ENCODE measurements at regions not wholly inside any gene's neighbourhood (a gene's known extent, or its start where the extent isn't known, plus 50 kb on each side); places are given as distances from the start of the nearest gene placed in this dataset.

DNA sequence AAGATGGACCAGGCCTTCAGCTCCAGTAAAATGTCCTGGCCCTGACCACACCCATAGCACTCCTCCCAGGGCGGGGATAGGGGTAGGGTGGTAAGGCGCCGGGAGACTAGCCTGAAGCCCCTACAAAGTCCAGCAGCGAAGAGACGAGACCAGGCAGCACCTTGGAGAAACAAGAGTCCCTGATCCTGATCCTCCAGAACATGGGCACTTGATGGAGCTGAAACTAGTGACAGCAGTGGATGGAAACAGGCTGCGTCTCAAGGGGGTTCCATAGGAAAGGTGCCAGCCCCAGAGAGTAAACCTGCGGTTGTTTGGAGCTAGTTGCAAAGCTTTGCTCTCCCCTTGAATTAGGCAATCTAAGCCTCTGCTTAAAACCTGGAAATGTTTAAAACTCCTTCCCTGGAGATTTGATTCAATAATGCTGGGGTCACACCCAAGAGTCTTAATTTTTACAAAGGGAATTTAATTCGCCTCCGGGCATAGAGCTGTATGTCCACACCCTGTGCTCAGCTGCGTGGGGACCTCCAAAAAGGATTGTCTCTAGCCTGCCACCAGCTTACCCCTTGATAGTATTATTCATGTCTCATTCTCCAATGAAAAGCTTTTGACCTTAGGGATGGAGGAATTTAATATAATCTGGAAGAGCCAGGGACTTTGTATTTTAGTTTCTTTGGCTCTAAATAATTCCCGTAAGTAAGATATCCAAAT is 258.6 kb downstream of the PMP22 start:
- Histone ChIP-seq H3K79me2 (ENCODE audit: control insufficient read depth, insufficient read depth, low read length) (no peaks in the 10 kb centered on the region), H3K36me3 (ENCODE audit: control insufficient read depth, insufficient read depth, low read length) (no peaks in the 10 kb centered on the region), H3K4ac (ENCODE audit: low read depth, low read length) (no peak overlapping the region), H3K56ac (ENCODE audit: low read length) (no peak overlapping the region), H3K4me3 (ENCODE audit: low read length) (no peak overlapping the region), H3K4me1 (ENCODE audit: control insufficient read depth, low read depth, low read length) (no peaks in the 10 kb centered on the region), H4K5ac (ENCODE audit: low read length) (no peak overlapping the region), H2BK120ac (ENCODE audit: low read depth, low read length) (no peak overlapping the region), H4K8ac (ENCODE audit: low read depth, low read length) (no peak overlapping the region), H3K27ac (ENCODE audit: low read depth, low read length) (no peak overlapping the region), H3K23ac (ENCODE audit: low read length) (no peak overlapping the region), H3K27me3 (ENCODE audit: insufficient read depth, low read length, poor library complexity) (no peaks in the 10 kb centered on the region), H3K9ac (ENCODE audit: low read length) (no peak overlapping the region), H3K79me1 (ENCODE audit: low read length) (no peaks in the 10 kb centered on the region), H2BK5ac (ENCODE audit: low read length) (no peak overlapping the region), H2AK5ac (ENCODE audit: low read length) (no peak overlapping the region), H2BK15ac (replicated peaks; ENCODE audit: low read depth) (no peak overlapping the region), H3K18ac (ENCODE audit: low read length) (no peak overlapping the region), H3K4me2 (ENCODE audit: low read length) (no peak overlapping the region)
- no CpG with 5 or more reads among the region's 11 CpGs for WGBS (ENCODE audit: extremely low coverage, insufficient coverage, low lambda C conversion rate)
- no peak for DNase-seq

DNA sequence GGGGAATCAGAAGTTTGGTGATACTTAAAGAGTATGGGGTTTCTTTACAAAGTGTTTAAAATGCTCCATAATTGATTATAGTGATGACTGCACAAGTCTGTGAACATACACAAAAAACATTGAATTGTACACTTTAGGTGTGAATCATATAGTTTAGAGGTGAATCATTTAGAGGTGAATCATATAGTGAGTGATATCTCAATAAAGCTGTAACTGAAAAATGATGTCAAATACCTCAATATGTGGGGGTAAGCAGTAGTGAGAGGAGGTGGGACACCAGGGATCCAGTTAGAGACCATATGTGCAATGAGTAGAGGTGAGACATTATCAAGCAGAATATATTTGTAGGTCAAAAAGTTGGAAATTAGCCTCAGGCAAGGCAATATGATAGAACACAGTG is 264.5 kb downstream of the PMP22 start:
- no peak overlapping the region for H3K9ac ChIP-seq (ENCODE audit: low read length)
- H2BK15ac ChIP-seq (replicated peaks; ENCODE audit: low read depth), result no peak overlapping the region
- no peak for DNase-seq
- H4K8ac ChIP-seq (ENCODE audit: low read depth, low read length), result no peak overlapping the region
- no peak overlapping the region for H4K5ac ChIP-seq (ENCODE audit: low read length)
- no peak overlapping the region for H2BK120ac ChIP-seq (ENCODE audit: low read depth, low read length)
- H3K18ac ChIP-seq (ENCODE audit: low read length), result no peak overlapping the region
- no peak overlapping the region for H3K4me2 ChIP-seq (ENCODE audit: low read length)
- no peaks in the 10 kb centered on the region for H3K27me3 ChIP-seq (ENCODE audit: insufficient read depth, low read length, poor library complexity)
- H3K56ac ChIP-seq (ENCODE audit: low read length), result no peak overlapping the region
- H3K27ac ChIP-seq (ENCODE audit: low read depth, low read length), result no peak overlapping the region
- H3K4me1 ChIP-seq (ENCODE audit: control insufficient read depth, low read depth, low read length), result no peaks in the 10 kb centered on the region
- H3K79me1 ChIP-seq (ENCODE audit: low read length), result no peaks in the 10 kb centered on the region
- H3K79me2 ChIP-seq (ENCODE audit: control insufficient read depth, insufficient read depth, low read length), result no peaks in the 10 kb centered on the region
- H3K4ac ChIP-seq (ENCODE audit: low read depth, low read length), result no peak overlapping the region
- H3K4me3 ChIP-seq (ENCODE audit: low read length), result no peak overlapping the region
- no peak overlapping the region for H3K23ac ChIP-seq (ENCODE audit: low read length)
- no peaks in the 10 kb centered on the region for H3K36me3 ChIP-seq (ENCODE audit: control insufficient read depth, insufficient read depth, low read length)
- H2AK5ac ChIP-seq (ENCODE audit: low read length), result no peak overlapping the region
- no peak overlapping the region for H2BK5ac ChIP-seq (ENCODE audit: low read length)

DNA sequence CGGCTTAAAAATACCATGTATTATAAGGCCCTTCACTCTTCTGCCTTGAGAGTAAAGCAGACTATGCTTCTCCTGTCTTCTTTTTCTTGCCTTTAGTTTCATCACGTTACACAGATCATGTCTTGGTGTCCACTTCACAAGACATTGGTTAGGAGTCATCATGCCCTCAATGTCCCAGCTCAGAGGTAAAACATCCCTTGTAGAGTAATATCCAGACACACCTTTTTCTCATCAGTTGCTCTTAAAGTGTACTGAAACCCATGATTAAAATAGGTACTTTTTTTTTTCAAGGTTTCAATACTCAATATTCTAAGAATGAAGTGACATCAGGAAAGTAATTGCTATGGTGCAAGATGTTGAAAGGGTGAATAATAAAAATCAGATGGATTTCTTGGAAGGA is 267.8 kb downstream of the PMP22 start:
- Histone ChIP-seq H3K27ac (ENCODE audit: low read depth, low read length) (no peak overlapping the region), H2AK5ac (ENCODE audit: low read length) (no peak overlapping the region), H3K4me3 (ENCODE audit: low read length) (no peak overlapping the region), H3K27me3 (ENCODE audit: insufficient read depth, low read length, poor library complexity) (no peaks in the 10 kb centered on the region), H2BK15ac (replicated peaks; ENCODE audit: low read depth) (no peak overlapping the region), H3K23ac (ENCODE audit: low read length) (no peak overlapping the region), H3K56ac (ENCODE audit: low read length) (no peak overlapping the region), H3K36me3 (ENCODE audit: control insufficient read depth, insufficient read depth, low read length) (no peaks in the 10 kb centered on the region), H3K9ac (ENCODE audit: low read length) (no peak overlapping the region), H4K5ac (ENCODE audit: low read length) (no peak overlapping the region), H4K8ac (ENCODE audit: low read depth, low read length) (no peak overlapping the region), H3K79me1 (ENCODE audit: low read length) (no peaks in the 10 kb centered on the region), H3K4ac (ENCODE audit: low read depth, low read length) (no peak overlapping the region), H3K79me2 (ENCODE audit: control insufficient read depth, insufficient read depth, low read length) (no peaks in the 10 kb centered on the region), H3K4me1 (ENCODE audit: control insufficient read depth, low read depth, low read length) (no peaks in the 10 kb centered on the region), H3K4me2 (ENCODE audit: low read length) (no peak overlapping the region), H3K18ac (ENCODE audit: low read length) (no peak overlapping the region), H2BK120ac (ENCODE audit: low read depth, low read length) (no peak overlapping the region), H2BK5ac (ENCODE audit: low read length) (no peak overlapping the region)
- WGBS (ENCODE audit: extremely low coverage, insufficient coverage, low lambda C conversion rate), result no CpG with 5 or more reads among the region's 2 CpGs
- DNase-seq, result no peak

DNA sequence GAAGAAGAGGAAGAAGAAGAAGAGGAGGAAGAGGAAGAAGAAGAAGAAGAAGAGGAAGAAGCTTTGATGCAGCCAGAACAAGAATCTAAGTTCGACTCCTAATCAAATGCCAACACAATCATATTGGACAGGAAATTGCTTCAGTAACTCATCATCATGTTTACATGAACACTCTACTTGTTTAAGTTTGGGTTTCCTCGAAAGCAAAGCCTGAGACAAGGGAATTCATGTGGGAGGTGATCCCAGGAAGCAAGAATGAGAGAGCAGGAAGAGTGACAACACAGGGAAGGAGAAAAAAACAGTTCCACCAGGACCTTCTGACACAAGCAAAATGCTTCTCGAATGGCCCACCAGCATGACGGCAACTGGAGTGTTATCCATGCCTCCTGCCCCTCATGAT is 279.0 kb downstream of the PMP22 start:
- Histone ChIP-seq H3K36me3 (ENCODE audit: control insufficient read depth, insufficient read depth, low read length) (no peaks in the 10 kb centered on the region), H3K79me1 (ENCODE audit: low read length) (no peaks in the 10 kb centered on the region), H3K23ac (ENCODE audit: low read length) (no peak overlapping the region), H3K56ac (ENCODE audit: low read length) (no peak overlapping the region), H2BK15ac (replicated peaks; ENCODE audit: low read depth) (no peak overlapping the region), H3K9ac (ENCODE audit: low read length) (no peak overlapping the region), H3K4ac (ENCODE audit: low read depth, low read length) (no peak overlapping the region), H4K8ac (ENCODE audit: low read depth, low read length) (no peak overlapping the region), H3K27me3 (ENCODE audit: insufficient read depth, low read length, poor library complexity) (no peaks in the 10 kb centered on the region), H3K4me2 (ENCODE audit: low read length) (no peak overlapping the region), H3K27ac (ENCODE audit: low read depth, low read length) (no peak overlapping the region), H2AK5ac (ENCODE audit: low read length) (no peak overlapping the region), H3K4me1 (ENCODE audit: control insufficient read depth, low read depth, low read length) (no peaks in the 10 kb centered on the region), H2BK120ac (ENCODE audit: low read depth, low read length) (no peak overlapping the region), H4K5ac (ENCODE audit: low read length) (no peak overlapping the region), H2BK5ac (ENCODE audit: low read length) (no peak overlapping the region), H3K79me2 (ENCODE audit: control insufficient read depth, insufficient read depth, low read length) (no peaks in the 10 kb centered on the region), H3K18ac (ENCODE audit: low read length) (no peak overlapping the region), H3K4me3 (ENCODE audit: low read length) (no peak overlapping the region)
- no CpG with 5 or more reads among the region's 4 CpGs for WGBS (ENCODE audit: extremely low coverage, insufficient coverage, low lambda C conversion rate)
- DNase-seq, result no peak

DNA sequence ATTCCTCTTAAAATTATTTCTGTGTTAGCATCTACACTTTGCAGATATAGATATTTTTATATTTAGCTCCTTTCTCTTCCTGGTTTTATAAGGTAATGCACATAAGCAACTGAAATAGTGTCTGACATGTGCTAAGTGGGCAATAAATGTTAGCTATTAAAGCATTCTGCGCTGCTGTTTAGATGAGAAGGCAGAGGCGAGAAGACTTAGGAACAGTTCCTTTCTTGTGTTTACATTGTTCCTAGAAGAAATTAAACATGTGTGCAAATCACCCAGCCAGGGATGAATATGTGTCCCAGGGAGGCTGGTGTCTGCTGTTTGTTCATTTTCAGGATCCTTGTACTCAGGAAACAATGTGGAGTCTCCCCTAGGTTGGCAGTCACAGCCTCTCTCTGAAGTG is 292.3 kb downstream of the PMP22 start:
- Histone ChIP-seq H3K4me3 (ENCODE audit: low read length) (no peak overlapping the region), H3K79me2 (ENCODE audit: control insufficient read depth, insufficient read depth, low read length) (no peaks in the 10 kb centered on the region), H3K27ac (ENCODE audit: low read depth, low read length) (no peak overlapping the region), H3K79me1 (ENCODE audit: low read length) (no peaks in the 10 kb centered on the region), H4K5ac (ENCODE audit: low read length) (no peak overlapping the region), H3K18ac (ENCODE audit: low read length) (no peak overlapping the region), H2BK15ac (replicated peaks; ENCODE audit: low read depth) (no peak overlapping the region), H3K27me3 (ENCODE audit: insufficient read depth, low read length, poor library complexity) (no peaks in the 10 kb centered on the region), H3K4me2 (ENCODE audit: low read length) (no peak overlapping the region), H2AK5ac (ENCODE audit: low read length) (no peak overlapping the region), H3K9ac (ENCODE audit: low read length) (no peak overlapping the region), H3K4me1 (ENCODE audit: control insufficient read depth, low read depth, low read length) (no peaks in the 10 kb centered on the region), H2BK120ac (ENCODE audit: low read depth, low read length) (no peak overlapping the region), H3K23ac (ENCODE audit: low read length) (no peak overlapping the region), H3K36me3 (ENCODE audit: control insufficient read depth, insufficient read depth, low read length) (no peaks in the 10 kb centered on the region), H2BK5ac (ENCODE audit: low read length) (no peak overlapping the region), H4K8ac (ENCODE audit: low read depth, low read length) (no peak overlapping the region), H3K4ac (ENCODE audit: low read depth, low read length) (no peak overlapping the region), H3K56ac (ENCODE audit: low read length) (no peak overlapping the region)
- no CpG with 5 or more reads among the region's 2 CpGs for WGBS (ENCODE audit: extremely low coverage, insufficient coverage, low lambda C conversion rate)
- no peak for DNase-seq

DNA sequence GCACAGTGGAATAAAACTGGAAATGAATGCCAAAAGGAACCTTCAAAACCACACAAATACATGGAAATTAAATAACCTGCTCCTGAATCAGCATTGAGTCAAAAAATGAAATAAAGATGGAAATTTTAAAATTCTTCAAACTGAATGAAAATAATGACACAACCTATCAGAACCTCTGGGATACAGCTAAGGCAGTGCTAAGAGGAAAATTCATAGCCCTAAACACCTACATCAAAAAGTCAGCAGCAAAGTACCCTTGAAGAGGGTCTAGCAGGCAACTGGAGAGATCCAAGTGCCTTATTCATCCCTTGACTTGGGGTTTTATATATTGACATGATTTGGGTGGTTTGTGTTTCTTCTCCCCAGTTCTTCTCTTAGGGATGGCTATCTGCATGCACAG is 294.1 kb downstream of the PMP22 start:
- no peaks in the 10 kb centered on the region for H3K79me2 ChIP-seq (ENCODE audit: control insufficient read depth, insufficient read depth, low read length)
- no peak overlapping the region for H3K4me2 ChIP-seq (ENCODE audit: low read length)
- DNase-seq, result no peak
- no peak overlapping the region for H3K9ac ChIP-seq (ENCODE audit: low read length)
- H3K18ac ChIP-seq (ENCODE audit: low read length), result no peak overlapping the region
- H3K4me3 ChIP-seq (ENCODE audit: low read length), result no peak overlapping the region
- no peak overlapping the region for H3K23ac ChIP-seq (ENCODE audit: low read length)
- no peak overlapping the region for H3K4ac ChIP-seq (ENCODE audit: low read depth, low read length)
- H2BK15ac ChIP-seq (replicated peaks; ENCODE audit: low read depth), result no peak overlapping the region
- H4K5ac ChIP-seq (ENCODE audit: low read length), result no peak overlapping the region
- no peaks in the 10 kb centered on the region for H3K36me3 ChIP-seq (ENCODE audit: control insufficient read depth, insufficient read depth, low read length)
- H2AK5ac ChIP-seq (ENCODE audit: low read length), result no peak overlapping the region
- H3K27me3 ChIP-seq (ENCODE audit: insufficient read depth, low read length, poor library complexity), result no peaks in the 10 kb centered on the region
- no peaks in the 10 kb centered on the region for H3K79me1 ChIP-seq (ENCODE audit: low read length)
- H2BK120ac ChIP-seq (ENCODE audit: low read depth, low read length), result no peak overlapping the region
- H4K8ac ChIP-seq (ENCODE audit: low read depth, low read length), result no peak overlapping the region
- H3K56ac ChIP-seq (ENCODE audit: low read length), result no peak overlapping the region
- no peak overlapping the region for H3K27ac ChIP-seq (ENCODE audit: low read depth, low read length)
- H3K4me1 ChIP-seq (ENCODE audit: control insufficient read depth, low read depth, low read length), result no peaks in the 10 kb centered on the region
- H2BK5ac ChIP-seq (ENCODE audit: low read length), result no peak overlapping the region

Data from mesendoderm (in vitro differentiated cells).